Neural progenitor cell (in vitro differentiated cells): ENCODE measurements at regions not wholly inside any gene's neighbourhood (a gene's known extent, or its start where the extent isn't known, plus 50 kb on each side); places are given as distances from the start of the nearest gene placed in this dataset.

Experiments used
- DNase-seq: peaks from one replicate; pipeline ENCODE4 v3.0.0-alpha.2; 2016; ENCODE audit warnings: low spot score
- H2AFZ ChIP-seq: fragments of 200-600 bp; sonication (generic); replicated peaks from 2 replicates; pipeline ENCODE4 v1.6.1; 2016; ENCODE audit warnings: antibody characterized with exemption
- H3F3A ChIP-seq: fragments of 200-600 bp; sonication (generic); 2 replicates; pipeline ENCODE4 v1.6.1; 2016; ENCODE audit warnings: antibody characterized with exemption, low read depth
- H3K27ac ChIP-seq: fragments of 200-600 bp; sonication (generic); 2 replicates; pipeline ENCODE4 v1.5.1; 2016; ENCODE audit warnings: mild to moderate bottlenecking
- H3K27me3 ChIP-seq: fragments of 200-600 bp; sonication (generic); 2 replicates; pipeline ENCODE4 v1.6.1; 2016; ENCODE audit warnings: mild to moderate bottlenecking, moderate library complexity
- H3K36me3 ChIP-seq: fragments of 200-600 bp; sonication (generic); 2 replicates; pipeline ENCODE4 v1.5.1; 2016
- H3K4me1 ChIP-seq: fragments of 200-600 bp; sonication (generic); 2 replicates; pipeline ENCODE4 v1.6.1; 2016; ENCODE audit warnings: mixed run types
- H3K4me2 ChIP-seq: fragments of 200-600 bp; sonication (generic); 2 replicates; pipeline ENCODE4 v1.6.1; 2016
- H3K4me3 ChIP-seq: fragments of 200-600 bp; sonication (generic); 2 replicates; pipeline ENCODE4 v1.5.1; 2016
- H3K79me2 ChIP-seq: fragments of 200-600 bp; sonication (generic); 2 replicates; pipeline ENCODE4 v1.6.1; 2016; ENCODE audit warnings: low read depth
- H3K9ac ChIP-seq: fragments of 200-600 bp; sonication (generic); 2 replicates; pipeline ENCODE4 v1.6.1; 2016
- H3K9me3 ChIP-seq: fragments of 200-600 bp; sonication (generic); 2 replicates; pipeline ENCODE4 v1.5.1; 2016; ENCODE audit warnings: low read depth
- H4K20me1 ChIP-seq: fragments of 200-600 bp; sonication (generic); 2 replicates; pipeline ENCODE4 v1.6.1; 2016; ENCODE audit warnings: low read depth
- H3K27ac Mint-ChIP-seq: 3 replicates; pipeline ENCODE4 v1.8.0; 2021; ENCODE audit warnings: mixed read lengths
- H3K27me3 Mint-ChIP-seq: 2 replicates; pipeline ENCODE4 v1.8.0; 2022; ENCODE audit warnings: low read depth, mild to moderate bottlenecking, inconsistent platforms, moderate library complexity, mixed read lengths; ENCODE audit not compliant: insufficient read depth
- H3K36me3 Mint-ChIP-seq: 3 replicates; pipeline ENCODE4 v1.8.0; 2021; ENCODE audit warnings: mixed read lengths
- H3K4me1 Mint-ChIP-seq: 3 replicates; pipeline ENCODE4 v1.8.0; 2021; ENCODE audit warnings: mixed read lengths
- H3K4me3 Mint-ChIP-seq: 3 replicates; pipeline ENCODE4 v1.8.0; 2021; ENCODE audit warnings: mild to moderate bottlenecking, moderate library complexity, mixed read lengths
- H3K9me3 Mint-ChIP-seq: 3 replicates; pipeline ENCODE4 v1.8.0; 2020; ENCODE audit warnings: mixed read lengths
- EZH2 ChIP-seq: fragments of 200-600 bp; sonication (generic); IDR thresholded peaks from 2 replicates; pipeline ENCODE4 v1.6.1; 2017; ENCODE audit warnings: antibody characterized with exemption, mild to moderate bottlenecking, moderate library complexity
- EZH2phosphoT487 ChIP-seq: fragments of 200-600 bp; sonication (generic); IDR thresholded peaks from 2 replicates; pipeline ENCODE4 v1.6.1; 2017; ENCODE audit warnings: antibody characterized with exemption
- TF ChIP-seq, protein P1 (sequence below): fragments of 200-600 bp; sonication (generic); IDR thresholded peaks from 2 replicates; pipeline ENCODE4 v1.5.1; 2017; ENCODE audit warnings: antibody characterized with exemption, mild to moderate bottlenecking

DNA sequence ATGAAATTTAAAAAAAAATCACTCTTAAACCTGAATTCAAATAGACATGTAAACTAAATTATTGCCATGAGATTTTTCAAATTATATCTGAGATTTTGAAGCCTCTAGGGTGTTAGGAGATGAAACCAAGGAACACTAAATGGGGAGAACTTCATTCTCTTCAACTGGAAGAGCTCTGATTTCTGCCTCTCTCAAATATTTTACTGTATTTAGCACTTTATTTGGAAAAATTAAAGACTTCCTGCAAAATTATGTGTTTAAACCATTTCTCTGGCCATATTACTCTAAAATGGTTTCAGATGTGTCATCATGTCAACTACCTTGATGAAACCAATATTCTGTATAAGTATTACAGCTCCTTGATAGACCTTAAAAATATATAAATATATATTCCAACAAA, 1571.6 kb upstream of the PRR20A start:
- no peak overlapping the region for H3K27ac ChIP-seq
- no peaks in the 10 kb centered on the region for H3K9me3 Mint-ChIP-seq
- peaks cover 14% of the 10 kb centered on the region for H3K4me1 ChIP-seq
- no peaks in the 10 kb centered on the region for H3K36me3 ChIP-seq
- no peaks in the 10 kb centered on the region for H3K36me3 Mint-ChIP-seq
- no peak overlapping the region for H3K4me3 ChIP-seq
- no peak overlapping the region for H3K9ac ChIP-seq
- H3K9me3 ChIP-seq = no peaks in the 10 kb centered on the region
- no peak for TF ChIP-seq EZH2
- TF ChIP-seq EZH2phosphoT487 = no peak
- TF ChIP-seq, protein P1, sequence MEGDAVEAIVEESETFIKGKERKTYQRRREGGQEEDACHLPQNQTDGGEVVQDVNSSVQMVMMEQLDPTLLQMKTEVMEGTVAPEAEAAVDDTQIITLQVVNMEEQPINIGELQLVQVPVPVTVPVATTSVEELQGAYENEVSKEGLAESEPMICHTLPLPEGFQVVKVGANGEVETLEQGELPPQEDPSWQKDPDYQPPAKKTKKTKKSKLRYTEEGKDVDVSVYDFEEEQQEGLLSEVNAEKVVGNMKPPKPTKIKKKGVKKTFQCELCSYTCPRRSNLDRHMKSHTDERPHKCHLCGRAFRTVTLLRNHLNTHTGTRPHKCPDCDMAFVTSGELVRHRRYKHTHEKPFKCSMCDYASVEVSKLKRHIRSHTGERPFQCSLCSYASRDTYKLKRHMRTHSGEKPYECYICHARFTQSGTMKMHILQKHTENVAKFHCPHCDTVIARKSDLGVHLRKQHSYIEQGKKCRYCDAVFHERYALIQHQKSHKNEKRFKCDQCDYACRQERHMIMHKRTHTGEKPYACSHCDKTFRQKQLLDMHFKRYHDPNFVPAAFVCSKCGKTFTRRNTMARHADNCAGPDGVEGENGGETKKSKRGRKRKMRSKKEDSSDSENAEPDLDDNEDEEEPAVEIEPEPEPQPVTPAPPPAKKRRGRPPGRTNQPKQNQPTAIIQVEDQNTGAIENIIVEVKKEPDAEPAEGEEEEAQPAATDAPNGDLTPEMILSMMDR = no peak
- H3F3A ChIP-seq = peaks cover 16% of the 10 kb centered on the region
- H3K4me1 Mint-ChIP-seq = peaks cover 5% of the 10 kb centered on the region
- H4K20me1 ChIP-seq = no peaks in the 10 kb centered on the region
- H3K79me2 ChIP-seq = no peaks in the 10 kb centered on the region
- no peak overlapping the region for H3K27ac Mint-ChIP-seq
- H3K27me3 Mint-ChIP-seq = peaks cover 2% of the 10 kb centered on the region
- no peak for DNase-seq
- no peak overlapping the region for H3K4me2 ChIP-seq
- H3K4me3 Mint-ChIP-seq = no peak overlapping the region
- H2AFZ ChIP-seq = no peak overlapping the region
- no peaks in the 10 kb centered on the region for H3K27me3 ChIP-seq

DNA sequence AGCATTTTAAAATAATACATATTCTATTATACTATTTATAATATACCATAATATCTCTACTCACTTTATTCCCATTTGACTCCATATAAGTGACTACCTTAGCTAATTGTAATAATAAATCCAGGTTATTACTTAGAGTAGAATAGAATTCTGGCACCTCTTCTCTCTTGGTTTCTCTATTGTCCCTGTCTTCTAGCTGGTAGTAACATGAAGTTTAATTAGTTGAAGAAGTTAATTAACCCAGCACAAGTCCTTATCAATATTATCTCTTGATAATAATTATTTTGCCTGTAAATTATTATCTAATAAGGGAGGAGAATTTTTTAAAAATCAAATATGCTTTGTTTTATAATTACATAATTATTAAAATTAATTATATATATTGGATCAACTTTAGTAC, 1571.2 kb upstream of the PRR20A start:
- no peaks in the 10 kb centered on the region for H4K20me1 ChIP-seq
- H3K79me2 ChIP-seq = no peaks in the 10 kb centered on the region
- H3K27ac ChIP-seq = no peak overlapping the region
- DNase-seq = no peak
- H3K4me3 ChIP-seq = no peak overlapping the region
- no peak overlapping the region for H3K9ac ChIP-seq
- H3K9me3 ChIP-seq = no peaks in the 10 kb centered on the region
- Mint-ChIP-seq H3K27ac (no peak overlapping the region), H3K27me3 (no peaks in the 10 kb centered on the region), H3K9me3 (no peaks in the 10 kb centered on the region), H3K4me1 (peaks cover under 1% of the 10 kb centered on the region), H3K4me3 (no peak overlapping the region), H3K36me3 (no peaks in the 10 kb centered on the region)
- TF ChIP-seq, protein P1 = no peak
- TF ChIP-seq EZH2 = no peak
- no peak for TF ChIP-seq EZH2phosphoT487
- H2AFZ ChIP-seq = no peak overlapping the region
- H3K36me3 ChIP-seq = no peaks in the 10 kb centered on the region
- no peaks in the 10 kb centered on the region for H3K27me3 ChIP-seq
- peaks cover 10% of the 10 kb centered on the region for H3K4me1 ChIP-seq
- peaks cover 11% of the 10 kb centered on the region for H3F3A ChIP-seq
- H3K4me2 ChIP-seq = no peak overlapping the region

DNA sequence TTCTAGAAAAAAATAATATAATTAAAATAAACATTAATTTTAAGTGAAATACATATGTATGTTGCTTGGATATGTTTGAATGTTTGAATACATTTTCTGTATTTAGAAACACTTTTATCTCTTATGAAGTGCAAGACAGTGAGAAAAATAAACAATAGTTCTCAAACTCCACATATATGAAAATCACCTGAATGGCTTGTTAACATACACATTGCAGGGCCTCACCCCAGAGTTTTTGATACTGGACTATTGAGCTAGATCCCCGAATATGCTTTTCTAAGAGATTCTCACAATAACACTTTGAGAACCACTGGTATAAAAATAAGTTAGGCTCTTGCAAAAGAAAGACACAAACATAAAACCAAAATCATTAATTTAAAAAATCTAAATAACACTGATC, 1570.3 kb upstream of the PRR20A start:
- H3K36me3 Mint-ChIP-seq = no peaks in the 10 kb centered on the region
- Histone ChIP-seq H3F3A (peaks cover 10% of the 10 kb centered on the region), H3K27ac (no peak overlapping the region), H3K4me1 (peaks cover 4% of the 10 kb centered on the region), H3K4me3 (no peak overlapping the region), H3K9me3 (no peaks in the 10 kb centered on the region), H3K4me2 (no peak overlapping the region), H2AFZ (no peak overlapping the region), H3K9ac (no peak overlapping the region), H3K36me3 (no peaks in the 10 kb centered on the region), H4K20me1 (no peaks in the 10 kb centered on the region), H3K27me3 (no peaks in the 10 kb centered on the region), H3K79me2 (peaks cover 4% of the 10 kb centered on the region)
- no peak for DNase-seq
- no peaks in the 10 kb centered on the region for H3K27me3 Mint-ChIP-seq
- H3K4me1 Mint-ChIP-seq = no peaks in the 10 kb centered on the region
- TF ChIP-seq EZH2 = no peak
- TF ChIP-seq, protein P1 = no peak
- TF ChIP-seq EZH2phosphoT487 = no peak
- no peaks in the 10 kb centered on the region for H3K9me3 Mint-ChIP-seq
- no peak overlapping the region for H3K4me3 Mint-ChIP-seq
- H3K27ac Mint-ChIP-seq = no peak overlapping the region
